HFFc6 (cell line): ENCODE measurements at regions not wholly inside any gene's neighbourhood (a gene's known extent, or its start where the extent isn't known, plus 50 kb on each side); places are given as distances from the start of the nearest gene placed in this dataset.

ENCODE experiments used
- DNase-seq: peaks from one replicate; pipeline ENCODE4 v3.0.0-alpha.2; 2018
- H3K27ac Mint-ChIP-seq: 2 replicates; pipeline ENCODE4 v1.8.0; 2020; ENCODE audit warnings: mild to moderate bottlenecking, mixed read lengths
- H3K27me3 Mint-ChIP-seq: 2 replicates; pipeline ENCODE4 v1.8.0; 2021; ENCODE audit warnings: mild to moderate bottlenecking, moderate library complexity, mixed read lengths; ENCODE audit not compliant: insufficient read depth
- H3K36me3 Mint-ChIP-seq: 2 replicates; pipeline ENCODE4 v1.8.0; 2021; ENCODE audit warnings: low read depth, mixed read lengths
- H3K4me1 Mint-ChIP-seq: 2 replicates; pipeline ENCODE4 v1.8.0; 2020; ENCODE audit warnings: low read depth, mixed read lengths
- H3K4me3 Mint-ChIP-seq: 2 replicates; pipeline ENCODE4 v1.8.0; 2020; ENCODE audit warnings: mild to moderate bottlenecking, moderate library complexity, mixed read lengths
- H3K9me3 Mint-ChIP-seq: 2 replicates; pipeline ENCODE4 v1.8.0; 2020; ENCODE audit warnings: mild to moderate bottlenecking, mixed read lengths
- CTCF ChIP-seq: fragments of 200-600 bp; sonication (generic); IDR thresholded peaks from 2 replicates; pipeline ENCODE4 v1.5.0; 2021; ENCODE audit warnings: antibody characterized with exemption, mild to moderate bottlenecking

GRCh38 chr7:156547884-156548561 lies 92.6 kb upstream of the RNF32 start:
- Mint-ChIP-seq H3K27ac (no peak overlapping the region), H3K36me3 (peaks cover 5% of the 10 kb centered on the region; the same call in 1 of the 2 replicates), H3K4me3 (no peak overlapping the region), H3K27me3 (no peaks in the 10 kb centered on the region), H3K9me3 (peaks cover 49% of the 10 kb centered on the region), H3K4me1 (no peaks in the 10 kb centered on the region)
- TF ChIP-seq CTCF, result no peak
- no peak for DNase-seq

GRCh38 chr7:156545979-156546378 lies 94.6 kb upstream of the RNF32 start:
- no peak for DNase-seq
- Mint-ChIP-seq H3K4me1 (no peaks in the 10 kb centered on the region), H3K27me3 (no peaks in the 10 kb centered on the region), H3K36me3 (peaks cover 5% of the 10 kb centered on the region; the same call in 1 of the 2 replicates), H3K9me3 (peaks cover 55% of the 10 kb centered on the region), H3K27ac (no peak overlapping the region), H3K4me3 (no peak overlapping the region)
- TF ChIP-seq CTCF, result no peak

- no peak for TF ChIP-seq CTCF
- no peaks in the 10 kb centered on the region for H3K4me1 Mint-ChIP-seq
- H3K4me3 Mint-ChIP-seq, result no peak overlapping the region
- no peak for DNase-seq
- H3K27ac Mint-ChIP-seq, result no peak overlapping the region
- H3K27me3 Mint-ChIP-seq, result no peaks in the 10 kb centered on the region
- peaks cover 5% of the 10 kb centered on the region; the same call in 1 of the 2 replicates for H3K36me3 Mint-ChIP-seq
- H3K9me3 Mint-ChIP-seq, result peaks cover 47% of the 10 kb centered on the region
Measured at GRCh38 chr7:156544919-156545715, 95.5 kb upstream of the RNF32 start.

- no peaks in the 10 kb centered on the region for H3K36me3 Mint-ChIP-seq
- H3K9me3 Mint-ChIP-seq, result peaks cover 37% of the 10 kb centered on the region
- no peak overlapping the region for H3K4me3 Mint-ChIP-seq
- H3K27ac Mint-ChIP-seq, result no peak overlapping the region
- H3K4me1 Mint-ChIP-seq, result no peaks in the 10 kb centered on the region
- no peak for TF ChIP-seq CTCF
- no peak for DNase-seq
- H3K27me3 Mint-ChIP-seq, result no peaks in the 10 kb centered on the region
Measured at GRCh38 chr7:156543699-156544598, 96.6 kb upstream of the RNF32 start.

GRCh38 chr7:156540619-156541165 lies 99.9 kb upstream of the RNF32 start:
- no peak for TF ChIP-seq CTCF
- Mint-ChIP-seq H3K36me3 (no peaks in the 10 kb centered on the region), H3K27ac (no peak overlapping the region), H3K4me1 (no peaks in the 10 kb centered on the region), H3K27me3 (no peaks in the 10 kb centered on the region), H3K9me3 (peaks cover 40% of the 10 kb centered on the region), H3K4me3 (no peak overlapping the region)
- DNase-seq, result no peak
